PC-3 (cell line): ENCODE measurements at regions not wholly inside any gene's neighbourhood (a gene's known extent, or its start where the extent isn't known, plus 50 kb on each side); places are given as distances from the start of the nearest gene placed in this dataset.

ENCODE experiments used
- ATAC-seq: fragments of 200-7000 bp; cut with Tn5 transposase; 2 replicates; pipeline ENCODE4 v1.9.1; 2020; ENCODE audit warnings: mild to moderate bottlenecking, moderate library complexity
- BruUV-seq: library from RNA; stranded (reverse); fragments of 400-500 nt; replicated peaks from 2 replicates; lab custom pipeline; 2021; lab: Mats Ljungman, UMichigan
- CTCF ChIA-PET: fragments of 300-600 bp; sonication (Branson Sonifier 250); formaldehyde crosslinking; loops from one replicate; lab custom pipeline; 2022; ENCODE audit warnings: antibody characterized with exemption; lab: Charles Lee
- POLR2A ChIA-PET: fragments of 300-600 bp; sonication (Branson Sonifier 250); formaldehyde crosslinking; loops from one replicate; lab custom pipeline; 2022; ENCODE audit warnings: antibody characterized with exemption; ENCODE audit not compliant: unreplicated experiment; lab: Charles Lee
- DNase-seq: peaks from one replicate; pipeline ENCODE4 v3.0.0-alpha.2; 2015
- H2AFZ ChIP-seq: fragments of 300-600 bp; sonication (generic); 2 replicates; pipeline ENCODE4 v1.6.0; 2016; ENCODE audit warnings: antibody characterized with exemption, low read length
- H3F3A ChIP-seq: fragments of 300-600 bp; sonication (generic); one replicate; pipeline ENCODE4 v1.6.0; 2017; ENCODE audit warnings: antibody characterized with exemption, low read length, control low read depth, mild to moderate bottlenecking; ENCODE audit not compliant: unreplicated experiment
- H3K27ac ChIP-seq: fragments of 300-600 bp; sonication (generic); 2 replicates; pipeline ENCODE4 v1.5.1; 2016; ENCODE audit warnings: mild to moderate bottlenecking, low read length
- H3K27me3 ChIP-seq: fragments of 300-600 bp; sonication (generic); 2 replicates; pipeline ENCODE4 v1.6.1; 2016; ENCODE audit warnings: low read length, mixed read lengths
- H3K36me3 ChIP-seq: fragments of 300-600 bp; sonication (generic); 2 replicates; pipeline ENCODE4 v1.6.1; 2016; ENCODE audit warnings: low read depth, mixed run types, low read length, mixed read lengths
- H3K4me1 ChIP-seq: fragments of 300-600 bp; sonication (generic); 2 replicates; pipeline ENCODE4 v1.5.1; 2016; ENCODE audit warnings: low read length; ENCODE audit not compliant: insufficient read depth
- H3K4me2 ChIP-seq: fragments of 300-600 bp; sonication (generic); 2 replicates; pipeline ENCODE4 v1.6.0; 2016; ENCODE audit warnings: low read length
- H3K4me3 ChIP-seq: fragments of 300-600 bp; sonication (generic); 2 replicates; pipeline ENCODE4 v1.5.1; 2016; ENCODE audit warnings: mild to moderate bottlenecking, low read length, mixed read lengths
- H3K79me2 ChIP-seq: fragments of 300-600 bp; sonication (generic); 2 replicates; pipeline ENCODE4 v1.6.1; 2017; ENCODE audit warnings: low read length, mixed read lengths
- H3K9ac ChIP-seq: fragments of 300-600 bp; sonication (generic); 2 replicates; pipeline ENCODE4 v1.6.0; 2016; ENCODE audit warnings: mild to moderate bottlenecking, low read length
- H3K9me2 ChIP-seq: fragments of 300-600 bp; sonication (generic); replicated peaks from 2 replicates; pipeline ENCODE4 v1.6.1; 2016; ENCODE audit warnings: mixed run types, low read length, mixed read lengths
- H3K9me3 ChIP-seq: fragments of 300-600 bp; sonication (generic); 2 replicates; pipeline ENCODE4 v1.6.1; 2016; ENCODE audit warnings: low read length, mixed read lengths
- H4K20me1 ChIP-seq: fragments of 300-600 bp; sonication (generic); 2 replicates; pipeline ENCODE4 v1.6.1; 2016; ENCODE audit warnings: low read length, mixed read lengths
- CTCF ChIP-seq: fragments of 300-600 bp; sonication (generic); conservative IDR thresholded peaks from 2 replicates; pipeline ENCODE4 v1.5.1; 2017; ENCODE audit warnings: antibody characterized with exemption, low read depth, mild to moderate bottlenecking, low read length
- EZH2 ChIP-seq: fragments of 300-600 bp; sonication (generic); IDR thresholded peaks from one replicate; pipeline ENCODE4 v1.6.1; 2017; ENCODE audit warnings: antibody characterized with exemption, mild to moderate bottlenecking, low read length; ENCODE audit not compliant: unreplicated experiment
- EZH2phosphoT487 ChIP-seq: fragments of 300-600 bp; sonication (generic); IDR thresholded peaks from 2 replicates; pipeline ENCODE4 v1.6.1; 2018; ENCODE audit warnings: mild to moderate bottlenecking, antibody characterized with exemption, low read length, borderline replicate concordance
- intact Hi-C: fragments of 100-400 bp; cut with micrococcal nuclease; formaldehyde crosslinking; loops from 2 replicates; pipeline ENCODE4 v1.9.0; 2023

- ChIA-PET POLR2A (interaction anchor here (0.6 kb wide), 1 partner anchor 118 kb away, joined by 3 read pairs; no protein-coding TSS in a partner anchor), CTCF (no interaction called here)
- no peaks in the 10 kb centered on the region for H3K79me2 ChIP-seq
- H3K27ac ChIP-seq, result no peak overlapping the region
- H3K9me2 ChIP-seq, result no peaks in the 10 kb centered on the region
- H4K20me1 ChIP-seq, result no peaks in the 10 kb centered on the region
- no peak overlapping the region for H3K9ac ChIP-seq
- H3K36me3 ChIP-seq, result no peaks in the 10 kb centered on the region
- no peak for TF ChIP-seq EZH2
- H3K4me2 ChIP-seq, result no peak overlapping the region
- BruUV-seq, result no TSS peak
- H3K27me3 ChIP-seq, result no peaks in the 10 kb centered on the region
- no peak for ATAC-seq
- H2AFZ ChIP-seq, result no peak overlapping the region
- DNase-seq, result peak; percentile 25
- intact Hi-C loops, result no loop called here
- H3K9me3 ChIP-seq, result no peaks in the 10 kb centered on the region
- peaks cover 12% of the 10 kb centered on the region for H3K4me1 ChIP-seq
- H3F3A ChIP-seq, result no peaks in the 10 kb centered on the region
- H3K4me3 ChIP-seq, result no peak overlapping the region
These were observed 108.6 kb upstream of the FLRT2 start for GRCh38 chr14:85421186-85421877.

GRCh38 chr14:85423889-85424288 lies 106.1 kb upstream of the FLRT2 start:
- CTCF ChIA-PET, result no interaction called here
- H3K9me2 ChIP-seq, result no peaks in the 10 kb centered on the region

GRCh38 chr14:85425507-85425906 lies 104.4 kb upstream of the FLRT2 start:
- no peak overlapping the region for H3K4me2 ChIP-seq
- DNase-seq (no peak), ATAC-seq (no peak)
- no TSS peak for BruUV-seq
- H2AFZ ChIP-seq, result no peak overlapping the region
- CTCF ChIA-PET, result no interaction called here
- no peaks in the 10 kb centered on the region; the same call in 1 of the 2 replicates for H3K9me3 ChIP-seq
- no peaks in the 10 kb centered on the region for H3K4me1 ChIP-seq
- H3K9ac ChIP-seq, result no peak overlapping the region
- intact Hi-C loops, result no loop called here
- H3F3A ChIP-seq, result no peaks in the 10 kb centered on the region
- POLR2A ChIA-PET, result no interaction called here
- H3K9me2 ChIP-seq, result no peaks in the 10 kb centered on the region
- no peaks in the 10 kb centered on the region for H3K36me3 ChIP-seq
- no peaks in the 10 kb centered on the region for H4K20me1 ChIP-seq
- H3K27me3 ChIP-seq, result no peaks in the 10 kb centered on the region
- H3K4me3 ChIP-seq, result no peak overlapping the region
- H3K79me2 ChIP-seq, result no peaks in the 10 kb centered on the region
- TF ChIP-seq EZH2 (no peak), CTCF (no peak), EZH2phosphoT487 (no peak)
- H3K27ac ChIP-seq, result no peak overlapping the region

More at GRCh38 chr14:85423889-85424288, 106.1 kb upstream of the FLRT2 start:
- Histone ChIP-seq H3K27ac (no peak overlapping the region), H4K20me1 (no peaks in the 10 kb centered on the region), H3F3A (no peaks in the 10 kb centered on the region), H3K4me3 (no peak overlapping the region), H3K4me1 (no peaks in the 10 kb centered on the region), H3K9me3 (no peaks in the 10 kb centered on the region; the same call in 1 of the 2 replicates), H3K9ac (no peak overlapping the region), H3K4me2 (no peak overlapping the region), H3K36me3 (no peaks in the 10 kb centered on the region), H3K79me2 (no peaks in the 10 kb centered on the region), H3K27me3 (no peaks in the 10 kb centered on the region), H2AFZ (no peak overlapping the region)
- intact Hi-C loops, result no loop called here
- TF ChIP-seq EZH2, result no peak
- TF ChIP-seq EZH2phosphoT487, result no peak
- no peak for TF ChIP-seq CTCF
- DNase-seq (no peak), ATAC-seq (no peak)
- no TSS peak for BruUV-seq
- POLR2A ChIA-PET, result no interaction called here
